Thyroid gland (tissue), 4 donors: ENCODE measurements at regions not wholly inside any gene's neighbourhood (a gene's known extent, or its start where the extent isn't known, plus 50 kb on each side); places are given as distances from the start of the nearest gene placed in this dataset.

Source experiments
- POLR2A ChIP-seq, 2 donors: fragments of 450-650 bp; IDR thresholded peaks; one replicate each; pipeline ENCODE4 v1.6.1; 2017; ENCODE audit warnings: antibody characterized with exemption in 2 of 2, mild to moderate bottlenecking in 2 of 2, moderate library complexity in 1 of 2
- TF ChIP-seq, protein P1 (sequence below), 6 experiments: fragments of 200-600 bp in 3 of 6; fragments of 450-650 bp in 3 of 6; sonication (generic) in 3 of 6; IDR thresholded peaks; one replicate each; pipeline ENCODE4 v1.5.1; 2016 to 2019; ENCODE audit warnings: antibody characterized with exemption in 6 of 6, mild to moderate bottlenecking in 2 of 6, inconsistent platforms in 1 of 6, moderate library complexity in 1 of 6

GRCh38 chrX:128884430-128884829 is 638.9 kb downstream of the SMARCA1 start:
- TF ChIP-seq, protein P1, sequence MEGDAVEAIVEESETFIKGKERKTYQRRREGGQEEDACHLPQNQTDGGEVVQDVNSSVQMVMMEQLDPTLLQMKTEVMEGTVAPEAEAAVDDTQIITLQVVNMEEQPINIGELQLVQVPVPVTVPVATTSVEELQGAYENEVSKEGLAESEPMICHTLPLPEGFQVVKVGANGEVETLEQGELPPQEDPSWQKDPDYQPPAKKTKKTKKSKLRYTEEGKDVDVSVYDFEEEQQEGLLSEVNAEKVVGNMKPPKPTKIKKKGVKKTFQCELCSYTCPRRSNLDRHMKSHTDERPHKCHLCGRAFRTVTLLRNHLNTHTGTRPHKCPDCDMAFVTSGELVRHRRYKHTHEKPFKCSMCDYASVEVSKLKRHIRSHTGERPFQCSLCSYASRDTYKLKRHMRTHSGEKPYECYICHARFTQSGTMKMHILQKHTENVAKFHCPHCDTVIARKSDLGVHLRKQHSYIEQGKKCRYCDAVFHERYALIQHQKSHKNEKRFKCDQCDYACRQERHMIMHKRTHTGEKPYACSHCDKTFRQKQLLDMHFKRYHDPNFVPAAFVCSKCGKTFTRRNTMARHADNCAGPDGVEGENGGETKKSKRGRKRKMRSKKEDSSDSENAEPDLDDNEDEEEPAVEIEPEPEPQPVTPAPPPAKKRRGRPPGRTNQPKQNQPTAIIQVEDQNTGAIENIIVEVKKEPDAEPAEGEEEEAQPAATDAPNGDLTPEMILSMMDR (IDR thresholded peaks at IDR 0.05) = no peak
- no peak for TF ChIP-seq POLR2A (IDR thresholded peaks at IDR 0.05)
